CD4-positive, alpha-beta T cell treated with Interleukin-10 for 1 hour (primary cell): ENCODE measurements at regions not wholly inside any gene's neighbourhood (a gene's known extent, or its start where the extent isn't known, plus 50 kb on each side); places are given as distances from the start of the nearest gene placed in this dataset.

Source experiments
- DNase-seq: peaks from one replicate; pipeline ENCODE4 v3.0.0-alpha.2; 2020

DNA sequence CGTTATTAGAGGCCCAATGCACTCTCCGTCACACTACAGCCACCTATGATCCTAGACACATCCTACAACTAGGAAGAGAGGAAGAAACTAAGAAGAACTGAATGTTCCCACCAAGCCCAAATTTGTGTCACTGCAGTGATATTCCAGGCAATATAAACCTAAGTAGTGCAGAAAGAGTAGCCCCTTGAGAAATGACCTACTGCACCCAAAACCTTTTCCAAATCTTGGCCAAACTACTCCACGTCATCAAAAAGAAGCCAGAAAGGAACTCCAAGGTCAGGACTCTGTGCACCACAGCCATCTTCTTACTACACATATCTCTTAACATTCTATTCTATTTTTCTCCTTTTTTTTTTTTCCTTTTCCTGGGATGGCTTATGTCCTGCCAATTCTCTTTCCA is 60.2 kb downstream of the ADAMTS1 start:
- no peak for DNase-seq

DNA sequence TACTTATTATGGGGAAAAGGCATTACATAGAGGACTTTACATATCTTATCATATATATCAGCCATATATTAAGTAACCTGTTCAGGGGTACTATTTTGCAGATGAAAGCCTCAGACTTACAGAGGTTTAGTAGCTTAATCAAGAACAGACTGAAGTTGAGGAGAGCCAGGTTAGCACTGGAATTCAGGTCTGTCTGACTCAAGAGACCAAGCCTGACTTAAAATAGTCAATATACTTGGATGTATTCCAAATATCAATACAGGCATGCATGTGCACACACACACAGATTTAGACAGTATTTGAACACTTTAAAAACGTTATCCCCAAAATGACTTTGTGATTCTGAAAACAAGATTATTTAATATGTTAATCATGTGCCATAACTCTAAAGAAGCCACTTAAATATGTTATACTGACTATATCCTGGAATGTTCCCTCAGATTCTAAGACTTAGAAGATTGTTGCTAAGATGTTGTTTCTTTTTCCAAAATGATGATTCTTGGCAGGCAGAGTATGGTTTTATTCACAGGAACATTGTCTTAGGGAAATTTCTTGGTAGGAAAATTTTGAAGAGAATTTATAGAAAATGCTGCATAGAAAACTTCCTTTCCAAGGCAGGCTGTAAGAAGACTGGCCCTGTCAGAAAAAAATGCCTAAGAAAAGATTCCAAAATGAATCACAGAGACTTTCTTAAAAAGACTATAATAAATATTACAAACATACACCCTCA is 61.6 kb downstream of the ADAMTS1 start:
- DNase-seq: no peak

DNA sequence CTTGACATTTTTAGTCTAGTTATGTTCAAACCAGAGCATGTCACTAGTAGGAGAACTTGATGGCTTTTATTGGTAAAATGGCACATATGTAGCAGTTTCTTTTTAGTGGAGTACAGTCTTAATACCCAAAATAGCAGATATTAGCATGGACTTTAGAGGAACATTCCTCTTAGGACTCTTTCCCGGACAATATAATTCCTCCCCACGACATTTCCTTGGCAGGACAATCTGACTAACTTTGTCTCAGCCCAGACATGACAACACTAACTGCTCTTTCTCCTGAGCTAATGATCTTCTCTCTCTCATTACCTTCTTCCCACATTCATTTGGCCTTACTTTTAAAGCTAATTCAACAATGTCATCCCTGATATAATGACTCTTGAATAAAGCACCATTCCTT is 62.5 kb downstream of the ADAMTS1 start:
- DNase-seq: no peak

DNA sequence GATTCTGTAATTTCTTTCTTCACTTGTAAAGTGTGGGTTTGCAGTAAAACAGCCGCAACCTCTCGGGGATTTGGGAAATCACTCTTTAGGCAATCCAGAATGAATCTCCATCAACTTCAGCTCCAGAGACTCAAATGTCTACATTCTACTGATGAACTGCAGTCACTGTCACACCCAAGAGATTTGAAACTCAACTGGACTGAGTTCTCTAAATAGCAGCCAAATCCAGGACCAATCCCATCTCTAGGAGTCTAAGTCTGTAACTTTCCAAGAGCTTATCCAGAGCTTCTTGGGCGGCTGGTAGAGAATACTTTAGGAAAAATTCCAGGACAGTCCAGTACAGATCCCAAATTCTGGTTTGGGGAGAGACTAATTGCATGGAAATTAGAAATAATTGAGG is 62.9 kb downstream of the ADAMTS1 start:
- no peak for DNase-seq

DNA sequence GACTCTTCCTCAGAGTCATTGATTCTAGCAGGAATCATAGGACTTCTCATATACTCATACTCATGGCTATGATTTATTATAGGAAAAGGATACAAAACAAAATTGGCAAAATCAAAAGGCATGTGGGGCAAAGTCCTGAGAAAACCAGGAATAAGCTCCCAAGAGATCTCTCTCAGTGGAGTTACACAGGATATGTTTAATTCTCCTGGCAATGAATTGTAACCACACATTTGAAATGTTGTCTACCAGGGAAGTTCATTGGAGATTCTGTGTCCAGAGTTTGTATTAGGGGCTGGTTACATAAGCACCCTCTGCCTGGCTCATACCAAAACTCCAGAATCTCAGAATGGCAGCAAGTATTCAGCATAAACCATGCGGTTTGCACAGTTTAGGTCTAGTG is 63.9 kb downstream of the ADAMTS1 start:
- DNase-seq: no peak

DNA sequence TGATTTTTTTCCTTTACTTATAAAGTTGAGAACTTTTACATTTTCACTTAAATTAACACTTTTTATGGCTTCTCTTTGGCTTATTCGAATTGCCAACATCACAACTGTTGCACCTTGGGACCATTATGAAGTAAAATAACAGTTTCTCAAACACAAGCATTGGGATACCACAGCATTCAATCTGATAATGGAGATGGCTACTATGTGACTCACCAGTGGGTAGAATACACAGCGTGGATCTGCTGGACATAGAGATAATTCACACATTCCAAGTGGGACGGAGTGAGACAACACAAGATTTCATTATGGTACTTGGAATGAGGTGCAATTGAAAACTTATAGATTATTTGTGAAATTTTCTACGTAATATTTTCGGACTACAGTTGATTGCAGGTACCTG is 68.0 kb downstream of the ADAMTS1 start:
- no peak for DNase-seq

DNA sequence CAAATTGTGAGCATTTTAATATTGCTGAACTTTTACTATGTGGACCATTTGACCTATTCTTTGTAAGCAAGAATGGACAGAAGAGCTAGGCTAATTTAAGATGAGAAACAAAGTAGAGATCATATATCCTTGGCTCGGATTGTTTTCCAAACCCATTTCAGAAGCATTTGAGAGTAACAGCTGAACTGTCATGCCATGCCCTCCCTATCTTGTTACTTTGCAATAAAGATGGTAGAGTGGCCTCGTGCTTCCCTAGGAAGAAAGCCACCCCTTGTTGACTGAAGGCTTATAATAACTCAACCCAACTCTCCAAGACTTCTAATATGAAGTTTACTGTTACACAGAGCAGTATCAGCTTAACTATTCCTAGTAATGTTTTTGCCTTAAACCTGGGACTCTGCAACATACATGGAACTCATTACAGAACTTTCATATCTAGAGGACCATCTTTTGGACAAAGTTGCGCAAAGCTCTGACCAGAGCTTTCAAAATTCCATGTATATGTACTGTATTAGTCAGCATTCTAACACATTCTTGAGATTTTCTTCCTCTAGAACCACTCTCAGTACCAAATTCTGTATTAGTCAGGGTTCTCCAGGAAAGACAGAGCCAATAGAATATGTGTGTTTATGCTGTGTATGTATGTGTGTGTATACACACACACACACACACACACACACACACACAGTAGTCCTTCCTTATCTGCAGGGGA is 68.7 kb downstream of the ADAMTS1 start:
- no peak for DNase-seq

DNA sequence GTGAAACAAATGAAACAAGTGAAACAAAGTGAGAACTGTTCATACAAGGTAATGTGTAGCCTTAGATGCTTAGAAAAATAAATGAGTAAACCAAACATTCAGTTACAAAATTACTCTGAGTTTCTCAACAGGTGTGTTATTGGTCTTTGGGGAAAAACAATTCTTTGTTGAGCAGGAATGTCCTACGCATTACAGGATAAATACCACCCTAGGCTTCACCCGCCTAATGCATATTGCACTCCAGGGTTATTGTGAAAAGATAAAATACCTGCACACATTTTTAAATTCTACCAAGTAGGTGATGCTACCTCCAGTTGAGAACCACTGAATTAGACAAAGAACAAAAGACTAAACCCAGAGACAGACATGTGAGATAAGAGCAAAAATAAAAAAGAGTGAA is 72.2 kb downstream of the ADAMTS1 start:
- no peak for DNase-seq

DNA sequence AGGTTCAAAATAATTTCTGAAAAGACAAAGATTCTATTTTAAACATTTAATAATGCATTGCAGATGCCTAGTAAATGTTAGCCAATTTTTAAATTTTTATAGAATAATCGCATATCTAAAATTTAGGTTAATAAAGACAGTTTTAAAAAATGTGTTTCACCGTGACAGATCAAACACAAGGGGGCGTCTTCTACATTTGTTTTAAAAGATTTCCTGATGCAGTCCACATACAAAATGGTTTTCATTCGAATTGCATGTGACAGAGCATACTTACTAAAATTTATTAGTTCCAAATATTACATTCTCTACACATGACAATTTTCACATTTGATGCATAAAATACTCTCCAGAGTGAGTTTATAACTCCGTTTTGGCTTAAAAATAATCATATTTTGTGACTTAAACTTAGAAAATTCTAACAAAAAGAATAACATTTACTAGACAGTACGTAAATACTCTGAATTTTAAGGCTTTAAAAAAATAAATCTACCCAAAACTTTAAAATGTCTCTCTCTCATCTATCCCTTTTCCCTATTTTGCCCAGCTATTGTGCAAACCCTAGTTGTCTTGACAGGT is 75.5 kb downstream of the ADAMTS1 start:
- DNase-seq: peak; percentile 5

DNA sequence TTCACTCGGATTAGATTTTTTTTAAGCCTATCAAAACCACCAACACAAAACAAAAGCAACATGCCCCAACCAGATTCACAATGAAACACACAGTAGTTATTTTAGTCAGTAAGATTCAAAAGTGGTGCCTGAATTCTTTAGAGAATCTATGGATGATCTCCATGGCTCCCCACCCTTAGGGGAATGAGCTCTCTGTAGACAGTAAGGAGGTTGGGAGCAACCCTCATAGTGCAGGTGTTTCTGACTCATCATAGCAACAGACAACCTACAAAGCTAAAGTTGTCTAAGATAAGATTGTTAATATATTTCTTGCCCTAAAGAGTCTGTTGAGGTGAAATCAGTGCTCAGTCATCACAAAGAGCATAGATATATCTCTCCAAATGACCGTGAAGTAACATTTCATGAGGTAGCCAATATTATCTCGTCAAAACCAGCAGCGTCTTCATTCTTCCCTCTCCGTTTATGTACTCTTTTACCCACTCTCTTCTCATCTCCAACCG is 78.3 kb downstream of the ADAMTS1 start:
- DNase-seq: no peak

DNA sequence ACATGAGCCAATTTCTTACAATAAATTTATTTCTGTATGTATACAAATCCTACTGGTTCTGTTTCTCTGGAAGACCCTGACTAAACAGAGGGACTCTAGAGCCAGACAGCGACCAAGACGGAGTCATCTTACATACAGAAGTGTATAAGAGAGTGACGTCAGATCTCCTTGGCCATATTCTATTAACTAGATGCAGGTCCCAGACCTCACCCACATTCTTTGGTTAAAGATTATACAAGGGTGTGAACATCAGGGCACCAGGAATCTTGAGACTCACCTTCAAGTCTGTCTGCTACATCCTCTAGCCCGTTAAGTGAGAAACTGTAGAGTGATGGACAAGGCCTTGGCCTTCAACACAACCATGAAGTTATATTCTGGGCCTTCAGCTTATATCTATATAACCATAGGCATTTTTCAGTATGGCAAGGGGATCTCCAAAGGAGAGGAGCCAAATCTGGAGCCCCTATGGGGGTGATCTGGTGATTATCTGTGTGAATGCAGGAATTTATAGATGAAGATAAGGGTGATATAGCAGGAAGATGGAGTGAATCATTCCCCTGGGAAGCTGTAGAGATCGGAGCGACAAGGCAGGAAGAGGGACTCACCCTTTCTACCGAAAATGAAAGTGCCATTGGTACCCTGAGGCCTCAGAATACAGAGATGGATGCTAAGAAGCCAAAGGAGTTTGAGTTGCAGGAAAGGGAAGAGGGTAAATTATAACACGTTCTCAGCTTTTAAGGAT is 83.9 kb downstream of the ADAMTS1 start:
- no peak for DNase-seq

DNA sequence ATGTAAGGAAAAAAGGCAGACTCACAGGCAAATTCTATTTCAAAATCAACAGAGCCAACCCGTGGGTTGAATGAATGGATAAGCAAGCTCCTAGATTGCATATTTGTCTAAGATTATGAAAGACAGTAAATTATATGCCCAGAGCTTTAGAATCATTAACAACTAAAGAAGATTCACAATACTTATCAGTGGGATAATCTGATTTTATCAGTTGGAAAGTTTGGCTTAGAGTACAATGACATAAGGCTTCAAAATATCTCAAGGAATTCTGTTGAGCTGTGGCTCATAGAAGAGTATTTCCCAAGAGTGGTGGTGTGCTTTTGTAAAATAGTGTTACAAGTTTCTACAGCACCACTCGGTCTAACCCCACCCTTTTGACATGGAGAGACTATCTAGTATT is 85.5 kb downstream of the ADAMTS1 start:
- no peak for DNase-seq

DNA sequence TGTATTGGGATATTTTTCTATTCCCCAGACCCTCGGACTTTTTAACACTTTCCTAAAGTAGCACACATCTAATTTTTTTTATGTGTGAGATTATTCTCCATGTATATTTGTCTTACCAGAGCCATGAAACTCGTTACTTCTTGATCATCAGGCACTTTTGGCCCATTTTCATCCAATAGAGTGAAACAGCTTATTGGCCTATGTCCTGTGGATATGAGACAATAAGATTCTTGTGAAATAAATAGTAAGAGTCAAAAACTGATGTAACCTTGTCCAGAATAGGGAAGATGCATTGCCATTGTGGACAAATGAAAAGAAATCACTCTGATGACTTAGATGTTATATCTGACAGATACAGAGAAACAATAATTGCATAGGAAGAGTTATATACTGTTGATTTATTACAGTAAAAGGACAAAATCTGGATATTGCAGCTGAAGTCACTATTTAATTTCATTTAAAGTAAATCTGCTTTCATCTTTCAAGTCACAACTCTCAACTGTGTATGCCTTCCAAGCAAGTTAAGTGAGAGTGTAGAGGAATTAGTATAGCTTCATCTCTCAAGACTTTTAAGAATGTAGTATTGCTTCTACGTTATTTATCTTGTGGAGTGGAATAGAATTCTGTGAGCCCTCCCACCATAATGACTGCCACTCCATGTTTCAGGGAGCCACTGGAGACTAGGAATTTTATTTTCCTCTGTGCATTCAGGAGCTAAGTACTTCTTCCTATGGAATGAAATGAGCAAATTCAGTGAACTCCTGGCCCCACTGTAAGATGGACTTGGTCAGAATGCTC is 86.9 kb downstream of the ADAMTS1 start:
- no peak for DNase-seq

DNA sequence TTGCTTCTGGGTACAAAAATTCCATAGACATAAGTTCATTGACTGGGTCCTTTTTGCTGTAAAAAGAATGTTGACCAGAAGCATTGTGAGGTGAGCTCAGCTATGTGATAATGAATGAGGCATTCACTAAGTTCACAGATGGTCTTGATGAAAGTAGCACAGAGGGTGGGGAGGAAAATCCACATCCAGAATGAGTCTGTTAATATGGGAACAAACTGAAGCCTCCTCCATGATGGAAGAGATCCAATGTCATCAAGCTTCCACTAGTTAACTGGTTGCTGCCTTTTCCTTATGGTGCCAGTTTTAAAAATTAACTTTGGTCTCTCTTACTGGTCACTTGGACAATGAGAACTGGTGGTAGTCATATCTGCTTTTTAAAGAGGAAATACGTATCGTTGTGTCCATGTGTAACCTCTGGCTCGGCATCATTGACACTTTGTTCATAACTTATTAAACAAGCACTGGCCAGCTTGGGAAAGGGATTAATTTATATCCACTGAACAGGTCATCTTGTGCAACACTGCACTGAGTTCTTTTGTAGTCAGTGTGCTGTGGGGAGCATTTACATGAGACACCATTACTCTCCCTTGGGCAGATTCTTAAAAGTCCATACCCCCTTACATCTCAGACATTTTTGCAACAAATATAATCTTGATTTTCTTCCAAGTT is 88.6 kb downstream of the ADAMTS1 start:
- no peak for DNase-seq

DNA sequence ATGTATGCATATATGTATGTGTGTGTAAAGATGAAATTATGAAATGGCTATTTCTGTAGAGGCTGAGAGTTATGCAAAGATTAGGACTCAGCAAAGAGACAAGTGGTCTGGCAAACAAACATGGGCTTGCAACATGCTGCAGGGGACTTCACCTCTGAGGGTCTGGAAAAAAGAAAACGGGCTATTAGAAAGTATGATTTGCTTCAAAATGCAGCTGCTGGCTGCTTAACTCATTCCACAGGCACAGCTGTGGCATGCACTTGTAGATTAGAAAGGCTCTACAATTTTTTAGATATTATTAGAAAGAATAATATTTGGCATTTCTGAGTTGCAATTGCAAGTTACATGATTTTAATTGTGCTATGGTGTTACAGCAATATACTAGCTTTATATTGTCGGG is 90.4 kb downstream of the ADAMTS1 start:
- DNase-seq: no peak

DNA sequence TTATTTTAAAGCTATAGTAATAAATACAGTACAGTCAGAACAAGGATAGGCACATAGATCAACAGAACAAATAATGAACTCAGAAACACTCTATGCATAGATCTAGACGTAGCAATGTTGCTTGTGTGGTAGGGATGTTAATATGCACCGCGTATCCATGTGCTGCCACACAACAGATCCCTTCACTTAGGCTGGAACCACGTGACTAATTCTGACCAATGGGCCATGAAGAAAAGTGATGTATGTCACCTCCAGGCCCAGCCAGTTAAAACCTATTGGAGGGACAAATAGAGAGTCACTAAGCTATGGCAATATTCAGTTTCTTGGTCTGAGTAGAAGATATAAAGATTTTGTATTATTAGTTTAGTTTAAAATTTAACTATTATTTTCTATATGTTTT is 91.4 kb downstream of the ADAMTS1 start:
- no peak for DNase-seq

DNA sequence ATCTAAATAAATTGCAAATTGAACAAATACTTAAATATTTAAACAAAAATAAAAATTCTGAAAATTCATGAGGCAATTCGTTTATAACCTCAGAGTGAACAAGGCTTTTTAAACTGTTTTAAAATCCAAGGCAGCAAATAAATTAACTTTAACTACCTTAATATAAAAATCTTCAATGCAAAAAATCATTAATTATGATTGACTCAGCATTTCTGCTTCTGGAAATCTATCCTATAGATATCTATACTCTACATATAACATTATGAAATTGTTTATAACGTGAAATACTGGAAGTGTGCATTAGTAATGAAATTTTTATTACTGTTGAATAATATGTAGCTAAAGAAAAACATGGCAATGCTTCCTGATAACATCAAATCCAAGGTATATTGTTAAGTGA is 92.4 kb downstream of the ADAMTS1 start:
- DNase-seq: no peak

DNA sequence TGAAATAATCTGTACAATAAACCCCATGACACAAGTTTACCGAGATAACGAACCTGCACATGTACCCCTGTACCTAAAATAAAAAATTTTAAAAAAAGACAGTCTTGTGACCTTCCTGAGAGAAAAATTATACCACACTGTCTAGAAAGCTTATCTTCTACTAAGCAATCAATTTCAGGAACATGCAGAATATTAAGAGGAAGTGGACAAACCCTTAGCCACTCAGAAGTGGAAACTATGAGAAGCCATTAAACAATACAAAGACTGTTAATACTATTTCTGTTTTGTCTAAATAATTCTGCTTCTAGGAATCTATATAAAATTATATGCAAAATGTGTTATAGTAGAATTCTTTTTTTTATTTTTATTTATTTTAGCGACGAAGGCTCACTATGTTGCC is 93.9 kb downstream of the ADAMTS1 start:
- DNase-seq: no peak

DNA sequence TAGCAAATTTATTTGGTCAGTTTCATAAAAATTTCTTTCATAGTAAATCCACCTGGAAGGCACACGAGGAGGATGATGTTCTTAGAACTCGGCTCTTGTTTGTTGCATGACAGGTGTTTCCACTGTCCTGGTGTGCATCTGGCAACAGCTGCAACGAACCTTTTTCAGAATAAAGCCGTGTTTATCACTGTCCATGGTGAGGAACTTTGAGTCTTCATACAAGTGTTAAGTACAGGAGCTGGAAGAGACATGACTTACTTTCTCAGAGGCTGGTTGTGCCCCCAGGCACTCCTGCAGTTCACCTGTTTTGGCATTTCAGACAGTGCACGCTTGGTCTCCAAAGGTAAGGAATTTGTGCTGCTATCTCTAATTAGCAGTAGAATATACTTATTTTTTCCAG is 97.1 kb downstream of the ADAMTS1 start:
- no peak for DNase-seq

DNA sequence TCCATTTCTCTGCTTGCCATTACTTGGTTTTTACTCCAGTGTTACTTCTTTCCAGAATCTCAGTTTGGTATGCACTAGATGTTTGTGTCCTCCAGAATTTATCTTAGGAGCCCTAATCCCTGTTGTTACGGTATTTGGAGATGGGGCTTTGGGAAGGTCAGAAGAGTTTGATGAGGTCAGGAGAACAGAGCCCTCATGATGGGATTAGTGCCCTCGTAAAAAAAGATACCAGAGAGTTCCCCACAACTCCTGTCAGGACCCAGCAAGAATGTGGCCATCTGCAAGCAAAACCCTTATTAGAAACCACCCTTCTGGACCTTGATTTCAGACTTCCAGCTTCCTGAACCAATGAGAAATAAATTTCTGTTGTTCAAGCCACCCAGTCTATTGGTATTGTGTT is 98.0 kb downstream of the ADAMTS1 start:
- no peak for DNase-seq

DNA sequence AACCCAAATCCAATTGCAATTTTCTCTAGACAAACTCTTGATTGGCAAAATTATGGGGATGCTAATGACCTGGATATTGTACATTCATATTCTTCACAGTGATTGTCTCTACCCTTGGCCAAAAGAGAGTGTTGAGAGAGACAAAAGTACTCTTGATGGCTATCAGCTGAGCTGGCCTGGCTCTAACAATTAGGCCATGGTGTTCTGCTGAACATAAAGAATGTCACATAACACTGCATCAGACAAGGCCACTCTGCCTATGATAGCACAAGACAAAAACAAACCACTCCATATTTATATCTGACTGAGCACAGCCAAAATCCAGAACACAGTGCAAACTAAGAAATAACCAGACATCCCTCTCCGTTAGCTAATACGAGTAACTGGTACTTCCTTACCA is 101.7 kb downstream of the ADAMTS1 start:
- no peak for DNase-seq

DNA sequence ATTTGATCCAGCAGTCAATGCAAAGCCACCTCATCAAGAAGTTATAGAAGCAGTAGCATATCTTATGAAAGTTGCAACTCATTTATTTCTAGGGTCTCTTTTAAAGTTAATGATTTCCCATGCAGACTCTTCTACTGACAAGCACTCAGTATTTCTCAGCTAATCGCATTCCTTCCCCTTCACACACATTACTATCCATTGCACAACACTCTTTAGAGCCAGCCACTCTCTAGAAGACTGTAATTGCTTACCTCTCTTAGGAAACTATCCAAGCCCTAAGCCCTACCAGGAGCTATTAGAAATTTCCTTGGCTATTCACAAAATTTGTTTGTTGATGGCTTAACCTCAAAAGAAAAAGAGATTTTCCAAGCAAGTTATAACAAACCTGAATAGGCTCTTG is 106.0 kb downstream of the ADAMTS1 start:
- DNase-seq: no peak
